PC-3 (cell line): ENCODE measurements at regions not wholly inside any gene's neighbourhood (a gene's known extent, or its start where the extent isn't known, plus 50 kb on each side); places are given as distances from the start of the nearest gene placed in this dataset.

Source experiments
- ATAC-seq: fragments of 200-7000 bp; cut with Tn5 transposase; 2 replicates; pipeline ENCODE4 v1.9.1; 2020; ENCODE audit warnings: mild to moderate bottlenecking, moderate library complexity
- BruUV-seq: library from RNA; stranded (reverse); fragments of 400-500 nt; replicated peaks from 2 replicates; lab custom pipeline; 2021; lab: Mats Ljungman, UMichigan
- CTCF ChIA-PET: fragments of 300-600 bp; sonication (Branson Sonifier 250); formaldehyde crosslinking; loops from one replicate; lab custom pipeline; 2022; ENCODE audit warnings: antibody characterized with exemption; lab: Charles Lee
- POLR2A ChIA-PET: fragments of 300-600 bp; sonication (Branson Sonifier 250); formaldehyde crosslinking; loops from one replicate; lab custom pipeline; 2022; ENCODE audit warnings: antibody characterized with exemption; ENCODE audit not compliant: unreplicated experiment; lab: Charles Lee
- DNase-seq: peaks from one replicate; pipeline ENCODE4 v3.0.0-alpha.2; 2015
- H2AFZ ChIP-seq: fragments of 300-600 bp; sonication (generic); 2 replicates; pipeline ENCODE4 v1.6.0; 2016; ENCODE audit warnings: antibody characterized with exemption, low read length
- H3F3A ChIP-seq: fragments of 300-600 bp; sonication (generic); one replicate; pipeline ENCODE4 v1.6.0; 2017; ENCODE audit warnings: antibody characterized with exemption, low read length, control low read depth, mild to moderate bottlenecking; ENCODE audit not compliant: unreplicated experiment
- H3K27ac ChIP-seq: fragments of 300-600 bp; sonication (generic); 2 replicates; pipeline ENCODE4 v1.5.1; 2016; ENCODE audit warnings: mild to moderate bottlenecking, low read length
- H3K27me3 ChIP-seq: fragments of 300-600 bp; sonication (generic); 2 replicates; pipeline ENCODE4 v1.6.1; 2016; ENCODE audit warnings: low read length, mixed read lengths
- H3K36me3 ChIP-seq: fragments of 300-600 bp; sonication (generic); 2 replicates; pipeline ENCODE4 v1.6.1; 2016; ENCODE audit warnings: low read depth, mixed run types, low read length, mixed read lengths
- H3K4me1 ChIP-seq: fragments of 300-600 bp; sonication (generic); 2 replicates; pipeline ENCODE4 v1.5.1; 2016; ENCODE audit warnings: low read length; ENCODE audit not compliant: insufficient read depth
- H3K4me2 ChIP-seq: fragments of 300-600 bp; sonication (generic); 2 replicates; pipeline ENCODE4 v1.6.0; 2016; ENCODE audit warnings: low read length
- H3K4me3 ChIP-seq: fragments of 300-600 bp; sonication (generic); 2 replicates; pipeline ENCODE4 v1.5.1; 2016; ENCODE audit warnings: mild to moderate bottlenecking, low read length, mixed read lengths
- H3K79me2 ChIP-seq: fragments of 300-600 bp; sonication (generic); 2 replicates; pipeline ENCODE4 v1.6.1; 2017; ENCODE audit warnings: low read length, mixed read lengths
- H3K9ac ChIP-seq: fragments of 300-600 bp; sonication (generic); 2 replicates; pipeline ENCODE4 v1.6.0; 2016; ENCODE audit warnings: mild to moderate bottlenecking, low read length
- H3K9me2 ChIP-seq: fragments of 300-600 bp; sonication (generic); replicated peaks from 2 replicates; pipeline ENCODE4 v1.6.1; 2016; ENCODE audit warnings: mixed run types, low read length, mixed read lengths
- H3K9me3 ChIP-seq: fragments of 300-600 bp; sonication (generic); 2 replicates; pipeline ENCODE4 v1.6.1; 2016; ENCODE audit warnings: low read length, mixed read lengths
- H4K20me1 ChIP-seq: fragments of 300-600 bp; sonication (generic); 2 replicates; pipeline ENCODE4 v1.6.1; 2016; ENCODE audit warnings: low read length, mixed read lengths
- EZH2 ChIP-seq: fragments of 300-600 bp; sonication (generic); IDR thresholded peaks from one replicate; pipeline ENCODE4 v1.6.1; 2017; ENCODE audit warnings: antibody characterized with exemption, mild to moderate bottlenecking, low read length; ENCODE audit not compliant: unreplicated experiment
- EZH2phosphoT487 ChIP-seq: fragments of 300-600 bp; sonication (generic); IDR thresholded peaks from 2 replicates; pipeline ENCODE4 v1.6.1; 2018; ENCODE audit warnings: mild to moderate bottlenecking, antibody characterized with exemption, low read length, borderline replicate concordance
- intact Hi-C: fragments of 100-400 bp; cut with micrococcal nuclease; formaldehyde crosslinking; loops from 2 replicates; pipeline ENCODE4 v1.9.0; 2023
- TF ChIP-seq, protein P1 (sequence below): fragments of 300-600 bp; sonication (generic); conservative IDR thresholded peaks from 2 replicates; pipeline ENCODE4 v1.5.1; 2017; ENCODE audit warnings: antibody characterized with exemption, low read depth, mild to moderate bottlenecking, low read length

DNA sequence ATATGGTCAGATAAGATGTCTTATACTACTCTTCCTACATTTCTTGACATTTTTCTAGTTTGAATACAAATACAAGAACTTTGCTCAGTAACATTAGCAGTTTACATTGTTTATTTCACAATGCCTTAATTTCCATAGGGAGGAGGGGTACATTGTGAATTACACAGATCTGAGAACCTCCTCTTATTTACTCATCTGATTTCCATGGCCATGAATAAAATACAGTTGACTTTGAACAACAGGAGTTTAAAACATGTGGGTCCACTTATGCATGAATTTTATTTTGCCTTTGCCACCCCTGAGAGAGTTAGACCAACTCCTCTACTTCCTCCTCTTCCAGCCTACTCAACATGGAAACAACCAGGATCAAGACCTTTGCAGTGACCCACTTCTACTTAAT is 67.7 kb downstream of the MGST1 start:
- ChIA-PET CTCF (no interaction called here), POLR2A (no interaction called here)
- Histone ChIP-seq H3K4me3 (no peak overlapping the region), H2AFZ (no peak overlapping the region), H3K79me2 (no peaks in the 10 kb centered on the region), H3K4me1 (no peaks in the 10 kb centered on the region), H4K20me1 (no peaks in the 10 kb centered on the region), H3K27me3 (no peaks in the 10 kb centered on the region), H3K4me2 (no peak overlapping the region), H3K9me2 (no peaks in the 10 kb centered on the region), H3K9me3 (no peaks in the 10 kb centered on the region), H3K36me3 (no peaks in the 10 kb centered on the region), H3K9ac (no peak overlapping the region), H3F3A (no peaks in the 10 kb centered on the region), H3K27ac (no peak overlapping the region)
- intact Hi-C loops, result no loop called here
- ATAC-seq (no peak), DNase-seq (no peak)
- BruUV-seq, result no TSS peak
- no peak for TF ChIP-seq EZH2phosphoT487
- TF ChIP-seq, protein P1, sequence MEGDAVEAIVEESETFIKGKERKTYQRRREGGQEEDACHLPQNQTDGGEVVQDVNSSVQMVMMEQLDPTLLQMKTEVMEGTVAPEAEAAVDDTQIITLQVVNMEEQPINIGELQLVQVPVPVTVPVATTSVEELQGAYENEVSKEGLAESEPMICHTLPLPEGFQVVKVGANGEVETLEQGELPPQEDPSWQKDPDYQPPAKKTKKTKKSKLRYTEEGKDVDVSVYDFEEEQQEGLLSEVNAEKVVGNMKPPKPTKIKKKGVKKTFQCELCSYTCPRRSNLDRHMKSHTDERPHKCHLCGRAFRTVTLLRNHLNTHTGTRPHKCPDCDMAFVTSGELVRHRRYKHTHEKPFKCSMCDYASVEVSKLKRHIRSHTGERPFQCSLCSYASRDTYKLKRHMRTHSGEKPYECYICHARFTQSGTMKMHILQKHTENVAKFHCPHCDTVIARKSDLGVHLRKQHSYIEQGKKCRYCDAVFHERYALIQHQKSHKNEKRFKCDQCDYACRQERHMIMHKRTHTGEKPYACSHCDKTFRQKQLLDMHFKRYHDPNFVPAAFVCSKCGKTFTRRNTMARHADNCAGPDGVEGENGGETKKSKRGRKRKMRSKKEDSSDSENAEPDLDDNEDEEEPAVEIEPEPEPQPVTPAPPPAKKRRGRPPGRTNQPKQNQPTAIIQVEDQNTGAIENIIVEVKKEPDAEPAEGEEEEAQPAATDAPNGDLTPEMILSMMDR, result no peak
- no peak for TF ChIP-seq EZH2

- Histone ChIP-seq H3K4me2 (no peak overlapping the region), H3K27ac (no peak overlapping the region), H3K36me3 (no peaks in the 10 kb centered on the region), H2AFZ (no peak overlapping the region), H4K20me1 (no peaks in the 10 kb centered on the region), H3K79me2 (no peaks in the 10 kb centered on the region), H3K4me3 (no peak overlapping the region), H3K9ac (no peak overlapping the region), H3K27me3 (no peaks in the 10 kb centered on the region), H3K9me3 (no peaks in the 10 kb centered on the region), H3K9me2 (no peaks in the 10 kb centered on the region), H3K4me1 (no peaks in the 10 kb centered on the region), H3F3A (no peaks in the 10 kb centered on the region)
- no TSS peak for BruUV-seq
- ChIA-PET POLR2A (no interaction called here), CTCF (no interaction called here)
- DNase-seq (no peak), ATAC-seq (no peak)
- TF ChIP-seq EZH2 (no peak), EZH2phosphoT487 (no peak)
- TF ChIP-seq, protein P1, result no peak
- intact Hi-C loops, result no loop called here
Measured at GRCh38 chr12:16417058-16417457, 69.6 kb downstream of the MGST1 start.

GRCh38 chr12:16421806-16422205 is 74.4 kb downstream of the MGST1 start:
- intact Hi-C loops, result no loop called here
- H3K9me3 ChIP-seq, result no peaks in the 10 kb centered on the region
- no peak for ATAC-seq
- no peak overlapping the region for H2AFZ ChIP-seq
- DNase-seq, result no peak
- H4K20me1 ChIP-seq, result no peaks in the 10 kb centered on the region
- H3K27ac ChIP-seq, result no peak overlapping the region
- TF ChIP-seq EZH2phosphoT487 (no peak), EZH2 (no peak)
- TF ChIP-seq, protein P1, result no peak
- H3K4me3 ChIP-seq, result no peak overlapping the region
- no peaks in the 10 kb centered on the region for H3K36me3 ChIP-seq
- POLR2A ChIA-PET, result no interaction called here
- H3K4me1 ChIP-seq, result no peaks in the 10 kb centered on the region
- no peaks in the 10 kb centered on the region for H3K9me2 ChIP-seq
- no peaks in the 10 kb centered on the region for H3F3A ChIP-seq
- H3K27me3 ChIP-seq, result no peaks in the 10 kb centered on the region
- no peaks in the 10 kb centered on the region for H3K79me2 ChIP-seq
- no peak overlapping the region for H3K9ac ChIP-seq
- no TSS peak for BruUV-seq
- CTCF ChIA-PET, result no interaction called here
- H3K4me2 ChIP-seq, result no peak overlapping the region
